NCI-H2107 treated with DMSO at 0.1 percent for 48 hours (cell line): ENCODE measurements at regions not wholly inside any gene's neighbourhood (a gene's known extent, or its start where the extent isn't known, plus 50 kb on each side); places are given as distances from the start of the nearest gene placed in this dataset.
"Not testable (repeated sequence)": the region's sequence is repeated elsewhere in the genome, so short reads cannot be mapped to it uniquely, and the experiment has no call there.

Source experiments
- DNase-seq: peaks from one replicate; lab custom pipeline; 2025; ENCODE audit not compliant: unreplicated experiment; lab: John Stamatoyannopoulos, UW

- DNase-seq, result no peak
Measured at GRCh38 chr2:240191001-240191400, 50.5 kb upstream of the OTOS start.

DNA sequence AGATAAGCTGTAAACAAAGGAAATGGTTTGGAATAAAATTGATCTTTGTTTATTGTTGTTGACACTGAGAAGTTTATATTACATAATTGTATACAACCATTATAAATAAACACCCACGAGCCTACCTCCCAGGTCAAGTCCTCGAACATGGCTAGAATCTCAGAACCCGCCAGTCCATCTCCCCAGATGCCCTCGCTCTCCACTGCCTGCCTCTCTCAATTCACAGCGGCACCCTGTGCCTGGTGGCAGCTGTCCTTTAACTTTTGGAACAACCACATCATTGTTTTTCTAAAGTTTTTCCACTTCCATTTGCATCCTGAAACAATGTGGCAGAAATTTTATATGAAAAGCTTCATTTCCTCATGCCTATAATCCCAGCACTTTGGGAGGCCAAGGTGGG is 52.2 kb upstream of the OTOS start:
- no peak for DNase-seq

DNA sequence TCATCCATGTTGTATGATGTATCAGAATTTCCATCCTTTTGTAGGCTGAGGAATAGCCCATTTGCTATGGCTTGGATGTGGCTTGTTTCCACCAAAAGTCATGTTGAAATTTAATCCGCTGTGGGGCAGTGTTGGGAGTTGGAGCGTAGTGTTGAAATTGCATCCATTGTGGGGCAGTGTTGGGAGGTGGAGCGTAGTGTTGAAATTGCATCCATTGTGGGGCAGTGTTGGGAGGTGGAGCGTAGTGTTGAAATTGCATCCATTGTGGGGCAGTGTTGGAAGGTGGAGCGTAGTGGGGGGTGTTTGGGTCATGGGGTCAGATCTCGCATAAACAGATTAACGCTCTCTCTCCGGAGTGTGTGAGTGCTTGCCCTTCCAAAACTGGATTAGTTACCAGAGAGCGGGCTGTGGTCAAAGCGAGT is 53.9 kb upstream of the OTOS start:
- DNase-seq, result not testable (repeated sequence)

- DNase-seq, result no peak
Measured at GRCh38 chr2:240195316-240195861, 54.9 kb upstream of the OTOS start.

- DNase-seq, result no peak
Measured at GRCh38 chr2:240196716-240197461, 56.4 kb upstream of the OTOS start.

- DNase-seq, result no peak
Measured at GRCh38 chr2:240197462-240198139, 57.1 kb upstream of the OTOS start.

DNA sequence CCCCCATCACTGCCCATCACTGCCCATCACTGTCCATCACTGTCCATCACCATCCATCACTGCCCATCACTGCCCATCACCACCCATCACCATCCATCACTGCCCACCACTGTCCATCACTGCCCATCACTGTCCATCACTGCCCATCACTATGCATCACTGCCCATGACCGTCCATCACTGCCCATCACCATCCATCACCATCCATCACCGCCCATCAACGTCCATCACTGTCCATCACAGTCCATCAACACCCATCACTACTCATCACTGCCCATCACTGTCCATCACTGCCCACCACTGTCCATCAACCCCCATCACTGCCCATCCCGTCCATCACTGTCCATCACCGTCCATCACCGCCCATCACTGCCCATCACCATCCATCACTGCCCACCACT is 57.8 kb upstream of the OTOS start:
- no peak for DNase-seq

DNA sequence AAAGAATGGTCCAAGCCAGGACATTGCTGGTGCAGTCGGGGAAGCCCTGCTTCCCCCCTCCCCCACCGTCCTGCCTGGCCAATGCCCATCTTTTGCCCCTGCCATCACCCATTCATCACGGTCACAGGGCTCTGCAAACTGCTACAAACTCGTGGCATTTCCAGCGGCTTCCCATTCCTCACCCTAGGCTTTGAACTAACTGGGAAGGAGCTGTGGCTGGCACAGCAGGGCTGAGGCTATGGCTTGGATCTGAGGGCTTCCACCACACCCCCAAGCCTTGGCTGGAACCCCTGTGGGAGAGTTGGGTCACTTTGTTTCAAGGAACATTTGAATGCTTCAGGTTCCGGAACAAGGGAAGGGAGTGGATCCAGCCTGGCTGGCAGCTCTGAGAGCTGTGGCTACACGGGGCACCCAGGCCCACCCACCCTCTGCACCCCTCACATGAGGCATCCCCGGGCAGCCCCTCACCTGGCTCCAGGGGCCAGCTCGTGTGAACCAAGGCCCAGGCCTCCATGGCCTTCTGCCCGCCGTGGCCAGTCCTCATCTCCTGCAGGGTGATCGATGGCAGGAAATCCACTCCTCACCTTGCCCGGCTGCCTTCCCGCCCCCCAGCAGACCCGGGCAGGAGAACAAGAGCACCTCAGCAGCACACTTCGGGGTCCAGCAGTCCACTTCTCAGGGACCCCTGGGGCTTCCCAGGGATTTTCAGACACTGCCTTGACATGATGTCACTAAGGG is 58.8 kb upstream of the OTOS start:
- no peak for DNase-seq

DNA sequence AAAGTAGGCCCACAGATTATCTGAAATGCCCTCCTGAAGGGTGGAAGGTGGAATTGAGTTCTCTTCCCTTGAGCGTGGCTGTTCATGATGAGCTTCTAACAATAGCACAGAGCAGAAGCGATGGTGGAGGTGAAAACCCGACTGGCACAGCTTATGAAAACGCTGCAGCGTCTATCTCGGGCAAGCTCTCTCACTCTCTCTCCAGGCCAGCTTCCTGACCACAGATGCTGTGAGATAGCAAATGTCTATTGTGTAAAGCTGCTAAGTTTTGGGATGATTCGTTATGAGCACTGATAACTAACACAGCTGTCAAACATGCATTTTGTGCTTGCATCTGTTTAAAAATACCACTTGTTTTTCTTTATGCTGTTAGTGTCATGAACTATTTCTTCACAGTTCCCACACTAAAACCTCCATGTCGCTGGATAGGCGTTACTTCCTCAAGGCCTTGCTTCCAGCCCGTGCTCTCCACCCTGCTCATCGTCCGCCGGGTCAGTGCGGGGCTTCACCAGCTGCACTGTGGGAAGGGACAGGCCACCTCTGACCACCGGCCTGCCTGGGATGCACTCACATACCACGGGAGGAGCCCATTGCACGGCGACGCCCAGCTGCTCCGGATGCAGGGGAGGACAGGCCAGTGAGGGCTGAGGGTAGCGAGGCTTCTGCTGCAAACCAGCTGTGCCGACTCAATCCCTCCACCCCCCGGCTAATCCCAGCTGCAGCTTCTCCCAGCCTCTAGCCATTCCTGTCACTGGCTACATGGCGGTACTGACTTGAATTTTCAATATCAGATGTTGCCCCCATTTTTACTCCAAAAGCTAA is 60.0 kb upstream of the OTOS start:
- no peak for DNase-seq

DNA sequence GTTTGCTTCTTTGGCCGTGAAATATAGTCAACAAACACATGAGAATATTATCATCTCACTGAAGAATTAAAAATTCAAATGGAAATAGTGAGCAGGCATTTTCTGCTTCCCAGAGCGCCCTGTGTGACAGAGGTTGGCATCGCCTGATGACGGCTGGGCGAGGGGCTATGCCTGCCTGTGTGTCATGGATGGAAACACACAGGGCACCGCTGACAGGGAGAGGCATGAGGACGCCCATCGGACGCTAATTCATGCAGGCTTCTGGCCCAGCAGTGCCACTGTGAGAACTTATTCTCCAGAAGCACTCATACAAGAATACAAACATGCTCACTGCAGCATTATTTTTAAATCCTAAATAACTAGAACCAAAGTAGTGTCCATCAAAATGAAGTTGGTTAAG is 61.4 kb upstream of the OTOS start:
- DNase-seq, result no peak

GRCh38 chr2:240202586-240202985 is 62.1 kb upstream of the OTOS start:
- no peak for DNase-seq

GRCh38 chr2:240203031-240203787 is 62.8 kb upstream of the OTOS start:
- no peak for DNase-seq

DNA sequence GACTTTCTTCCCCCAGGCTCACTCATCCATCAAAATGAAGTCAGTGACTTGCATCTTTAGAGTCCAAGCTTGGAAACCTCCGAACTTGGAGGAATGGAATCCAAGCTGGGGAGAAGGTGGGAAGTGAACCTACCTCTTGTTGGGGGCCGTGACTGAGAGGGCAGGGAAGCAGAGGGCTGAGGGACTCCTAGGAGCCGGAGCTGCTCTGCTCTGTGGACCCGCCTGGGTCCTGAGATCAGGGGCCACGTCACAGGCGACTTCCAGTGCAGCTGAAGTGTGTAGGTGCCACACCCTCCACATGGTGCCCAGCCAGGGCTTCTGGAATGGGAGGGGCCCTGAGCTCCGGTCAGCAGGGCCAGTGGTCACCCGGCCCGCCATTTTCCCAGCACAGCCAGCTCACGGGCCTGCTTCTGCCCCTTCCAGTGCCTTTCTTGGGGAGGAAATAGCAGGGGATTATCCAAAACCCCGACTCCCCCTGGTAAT is 63.4 kb upstream of the OTOS start:
- DNase-seq, result no peak

DNA sequence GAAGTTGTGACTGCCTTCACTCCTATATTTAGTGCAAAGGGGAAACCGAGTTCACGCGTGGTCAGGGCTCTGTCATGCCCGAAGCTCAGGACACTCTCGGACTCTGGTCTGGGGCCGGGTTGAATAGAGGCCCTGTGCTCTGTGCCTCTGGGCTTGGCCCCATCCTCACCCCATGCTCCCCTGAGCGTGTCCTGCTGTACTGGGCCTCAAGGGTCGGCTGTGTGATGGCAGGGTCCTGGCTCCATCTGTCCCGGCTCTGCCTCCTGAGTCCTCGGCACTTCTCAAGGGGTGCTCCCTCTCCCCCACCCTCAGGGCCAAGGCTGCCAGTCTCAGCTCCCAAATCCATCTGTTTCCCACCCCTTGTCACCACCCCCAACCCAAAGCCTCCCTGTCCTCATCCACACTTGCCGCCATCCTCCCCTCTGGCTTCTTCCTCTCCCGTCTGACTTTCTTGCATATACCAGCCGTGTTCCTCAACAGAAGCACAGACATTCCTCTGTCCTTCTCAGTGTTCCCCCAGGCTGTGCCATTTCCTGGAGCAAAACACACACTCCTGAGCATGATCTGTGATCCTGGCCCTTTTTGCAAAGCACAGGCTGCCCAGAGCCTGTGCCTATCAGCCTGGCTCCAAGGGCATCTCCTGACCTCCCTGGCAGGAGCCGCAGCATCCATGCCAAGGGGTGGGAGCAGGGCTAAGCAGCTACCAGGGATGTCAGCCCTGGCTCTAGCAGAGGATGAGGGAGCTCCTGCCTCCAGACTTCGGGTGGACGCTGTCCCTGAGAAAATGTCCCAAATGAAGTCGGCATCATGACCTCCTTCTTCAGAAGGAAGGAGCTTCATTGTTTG is 64.2 kb upstream of the OTOS start:
- DNase-seq, result no peak

DNA sequence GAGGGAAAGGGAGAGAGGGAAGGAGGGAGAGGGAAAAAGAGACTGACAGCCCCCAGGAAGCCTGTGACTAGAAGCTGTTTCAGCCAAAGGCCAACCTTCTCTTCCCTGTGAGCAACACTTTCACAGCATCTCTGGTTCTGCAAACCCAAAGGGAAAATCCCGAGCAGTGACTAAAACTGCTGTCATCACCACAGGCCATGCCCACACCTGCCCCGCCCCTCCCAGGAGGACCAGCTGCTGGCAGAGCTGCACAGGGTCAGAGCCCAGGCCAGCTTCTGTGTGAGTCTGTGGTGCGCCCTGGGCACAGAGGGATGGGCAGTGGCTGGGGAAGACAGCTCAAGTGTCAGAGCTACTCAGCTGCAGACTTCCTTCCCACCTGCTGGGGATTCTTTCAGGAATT is 64.9 kb upstream of the OTOS start:
- no peak for DNase-seq

- DNase-seq, result no peak
Measured at GRCh38 chr2:240205772-240206171, 65.3 kb upstream of the OTOS start.

GRCh38 chr2:240206630-240207029 is 66.2 kb upstream of the OTOS start:
- DNase-seq, result no peak

GRCh38 chr2:240207661-240208060 is 67.2 kb upstream of the OTOS start:
- DNase-seq, result no peak

- no peak for DNase-seq
Measured at GRCh38 chr2:240208096-240208495, 67.6 kb upstream of the OTOS start.
